Nephron (organoid): ENCODE measurements at regions not wholly inside any gene's neighbourhood (a gene's known extent, or its start where the extent isn't known, plus 50 kb on each side); places are given as distances from the start of the nearest gene placed in this dataset.

ENCODE experiments used
- H3K27ac Mint-ChIP-seq, 3 experiments: 2 replicates each; pipeline ENCODE4 v1.8.0; 2020; ENCODE audit warnings: mixed read lengths in 3 of 3, mild to moderate bottlenecking in 2 of 3, moderate library complexity in 1 of 3
- H3K27me3 Mint-ChIP-seq: 2 replicates; pipeline ENCODE4 v1.8.0; 2021; ENCODE audit warnings: low read depth, mild to moderate bottlenecking, moderate library complexity, mixed read lengths
- H3K36me3 Mint-ChIP-seq: 2 replicates; pipeline ENCODE4 v1.8.0; 2020; ENCODE audit warnings: low read depth, mixed read lengths
- H3K4me1 Mint-ChIP-seq: 2 replicates; pipeline ENCODE4 v1.8.0; 2020; ENCODE audit warnings: mixed read lengths
- H3K4me3 Mint-ChIP-seq, 3 experiments: 2 replicates each; pipeline ENCODE4 v1.8.0; 2020; ENCODE audit warnings: mild to moderate bottlenecking in 3 of 3, mixed read lengths in 3 of 3, moderate library complexity in 2 of 3
- H3K9me3 Mint-ChIP-seq: 2 replicates; pipeline ENCODE4 v1.8.0; 2020; ENCODE audit warnings: mixed read lengths
- TF ChIP-seq, protein P1 (sequence below), 3 experiments: fragments of 200-600 bp; sonication (generic); IDR thresholded peaks; one replicate each; pipeline ENCODE4 v1.5.0; 2021; ENCODE audit warnings: antibody characterized with exemption in 3 of 3; ENCODE audit not compliant: unreplicated experiment in 3 of 3

DNA sequence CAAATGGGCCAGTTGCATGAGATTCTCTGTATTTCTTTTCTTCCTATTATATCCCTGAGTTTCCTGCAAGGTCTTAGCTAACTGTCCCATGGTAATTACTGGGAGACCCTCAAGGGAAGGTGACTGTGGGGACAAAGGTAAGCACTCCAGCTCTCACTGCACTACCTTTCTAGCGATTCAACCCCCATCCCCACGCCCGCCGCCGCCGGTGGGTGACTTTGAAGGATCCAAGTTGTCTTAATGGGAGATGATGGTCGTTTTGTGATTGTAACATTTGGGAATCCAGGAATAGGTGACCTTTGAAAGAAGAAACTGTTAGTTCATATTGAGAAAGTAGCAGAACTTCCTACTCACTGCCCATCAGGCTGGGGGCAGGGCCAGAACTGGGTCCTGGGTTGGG, 265.5 kb downstream of the LRFN2 start:
- TF ChIP-seq, protein P1, sequence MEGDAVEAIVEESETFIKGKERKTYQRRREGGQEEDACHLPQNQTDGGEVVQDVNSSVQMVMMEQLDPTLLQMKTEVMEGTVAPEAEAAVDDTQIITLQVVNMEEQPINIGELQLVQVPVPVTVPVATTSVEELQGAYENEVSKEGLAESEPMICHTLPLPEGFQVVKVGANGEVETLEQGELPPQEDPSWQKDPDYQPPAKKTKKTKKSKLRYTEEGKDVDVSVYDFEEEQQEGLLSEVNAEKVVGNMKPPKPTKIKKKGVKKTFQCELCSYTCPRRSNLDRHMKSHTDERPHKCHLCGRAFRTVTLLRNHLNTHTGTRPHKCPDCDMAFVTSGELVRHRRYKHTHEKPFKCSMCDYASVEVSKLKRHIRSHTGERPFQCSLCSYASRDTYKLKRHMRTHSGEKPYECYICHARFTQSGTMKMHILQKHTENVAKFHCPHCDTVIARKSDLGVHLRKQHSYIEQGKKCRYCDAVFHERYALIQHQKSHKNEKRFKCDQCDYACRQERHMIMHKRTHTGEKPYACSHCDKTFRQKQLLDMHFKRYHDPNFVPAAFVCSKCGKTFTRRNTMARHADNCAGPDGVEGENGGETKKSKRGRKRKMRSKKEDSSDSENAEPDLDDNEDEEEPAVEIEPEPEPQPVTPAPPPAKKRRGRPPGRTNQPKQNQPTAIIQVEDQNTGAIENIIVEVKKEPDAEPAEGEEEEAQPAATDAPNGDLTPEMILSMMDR (IDR thresholded peaks at IDR 0.05; ENCODE audit: unreplicated experiment in 3 of 3), result no peak
- Mint-ChIP-seq H3K27ac (no peak overlapping the region), H3K27me3 (peaks cover 81% of the 10 kb centered on the region), H3K4me1 (peaks cover 34% of the 10 kb centered on the region), H3K36me3 (no peaks in the 10 kb centered on the region), H3K4me3 (no peak overlapping the region), H3K9me3 (no peaks in the 10 kb centered on the region)

GRCh38 chr6:40320947-40321346, 266.2 kb downstream of the LRFN2 start:
- Mint-ChIP-seq H3K27me3 (peaks cover 82% of the 10 kb centered on the region), H3K27ac (no peak overlapping the region), H3K36me3 (no peaks in the 10 kb centered on the region), H3K9me3 (peaks cover 3% of the 10 kb centered on the region), H3K4me1 (peaks cover 27% of the 10 kb centered on the region), H3K4me3 (no peak overlapping the region)
- TF ChIP-seq, protein P1 (IDR thresholded peaks at IDR 0.05; ENCODE audit: unreplicated experiment in 3 of 3), result no peak

GRCh38 chr6:40320441-40320840, 266.7 kb downstream of the LRFN2 start:
- Mint-ChIP-seq H3K36me3 (no peaks in the 10 kb centered on the region), H3K27ac (no peak overlapping the region), H3K27me3 (peaks cover 78% of the 10 kb centered on the region), H3K9me3 (peaks cover 3% of the 10 kb centered on the region), H3K4me1 (peaks cover 24% of the 10 kb centered on the region), H3K4me3 (no peak overlapping the region)
- TF ChIP-seq, protein P1 (IDR thresholded peaks at IDR 0.05; ENCODE audit: unreplicated experiment in 3 of 3), result no peak

DNA sequence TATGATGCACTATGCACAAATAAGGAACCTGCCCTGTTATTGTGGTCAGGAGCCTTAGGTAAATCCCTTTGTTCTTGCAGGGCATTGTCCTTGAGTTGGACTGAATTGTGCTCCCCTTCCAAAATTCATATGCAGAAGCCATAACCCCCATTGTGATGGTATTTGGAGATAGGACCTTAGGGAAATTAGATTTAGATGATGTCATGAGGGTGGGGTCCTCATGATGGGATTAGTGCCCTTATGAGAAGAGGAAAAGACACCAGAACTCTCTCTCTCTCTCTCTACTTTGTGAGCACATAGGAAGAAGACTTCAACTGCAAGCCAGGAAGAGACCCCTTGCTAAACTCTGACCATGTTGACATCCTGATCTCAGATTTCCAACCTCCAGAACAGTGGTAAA, 268.0 kb downstream of the LRFN2 start:
- Mint-ChIP-seq H3K36me3 (no peaks in the 10 kb centered on the region), H3K9me3 (peaks cover 3% of the 10 kb centered on the region), H3K27me3 (peaks cover 73% of the 10 kb centered on the region), H3K27ac (no peak overlapping the region), H3K4me1 (peaks cover 14% of the 10 kb centered on the region), H3K4me3 (no peak overlapping the region)
- TF ChIP-seq, protein P1 (IDR thresholded peaks at IDR 0.05; ENCODE audit: unreplicated experiment in 3 of 3), result no peak

DNA sequence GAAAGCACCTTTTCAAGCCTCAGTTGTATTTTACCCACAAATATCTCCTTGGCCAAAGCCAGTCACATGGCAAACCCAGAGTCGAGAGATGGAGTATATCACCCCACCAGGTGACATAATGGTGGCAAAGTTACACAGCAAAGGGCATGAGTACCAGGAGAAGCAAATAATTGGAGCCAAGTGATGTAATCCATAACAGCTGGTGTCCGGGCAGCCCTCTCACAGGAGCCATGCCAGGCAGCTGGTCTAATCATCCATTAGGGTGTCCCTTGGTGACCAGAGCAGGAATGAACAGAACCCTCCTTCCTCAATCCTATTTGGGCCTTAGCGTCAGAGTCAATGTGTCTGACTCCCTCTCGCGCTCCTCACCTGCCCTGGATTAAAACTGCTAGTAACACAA, 272.1 kb downstream of the LRFN2 start:
- H3K36me3 Mint-ChIP-seq, result no peaks in the 10 kb centered on the region
- TF ChIP-seq, protein P1 (IDR thresholded peaks at IDR 0.05; ENCODE audit: unreplicated experiment in 3 of 3), result no peak
- peaks cover 65% of the 10 kb centered on the region for H3K27me3 Mint-ChIP-seq
- H3K4me3 Mint-ChIP-seq, result no peak overlapping the region
- H3K9me3 Mint-ChIP-seq, result peaks cover 6% of the 10 kb centered on the region
- no peak overlapping the region for H3K27ac Mint-ChIP-seq
- no peaks in the 10 kb centered on the region for H3K4me1 Mint-ChIP-seq

DNA sequence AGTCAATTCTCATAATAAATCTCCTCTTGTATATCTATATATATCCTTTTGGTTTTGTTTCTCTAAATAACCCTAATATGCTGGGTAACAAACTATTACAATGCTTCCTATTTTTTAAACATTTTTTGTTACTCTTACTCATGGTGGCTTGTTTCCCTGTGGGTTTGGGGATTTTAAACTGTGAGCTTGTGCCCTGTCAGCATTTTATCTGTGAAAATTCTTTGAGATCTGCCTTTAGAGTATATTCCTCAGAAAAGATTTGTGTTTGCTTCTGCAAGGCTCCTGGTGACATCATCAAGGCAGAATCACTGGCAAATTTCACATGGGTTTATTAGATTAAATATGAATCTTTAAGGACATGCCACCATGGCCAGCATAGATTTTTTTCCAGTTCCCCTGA, 273.6 kb downstream of the LRFN2 start:
- Mint-ChIP-seq H3K9me3 (peaks cover 6% of the 10 kb centered on the region), H3K36me3 (no peaks in the 10 kb centered on the region), H3K4me3 (no peak overlapping the region), H3K27ac (no peak overlapping the region), H3K27me3 (peaks cover 67% of the 10 kb centered on the region), H3K4me1 (peaks cover 2% of the 10 kb centered on the region)
- TF ChIP-seq, protein P1 (IDR thresholded peaks at IDR 0.05; ENCODE audit: unreplicated experiment in 3 of 3), result no peak
